Activated naive CD8-positive, alpha-beta T cell treated with anti-CD3 and anti-CD28 coated beads, Interleukin-2, amount 50 U/mL, for 24 hours (primary cell): ENCODE measurements at regions not wholly inside any gene's neighbourhood (a gene's known extent, or its start where the extent isn't known, plus 50 kb on each side); places are given as distances from the start of the nearest gene placed in this dataset.
"Not testable (repeated sequence)": the region's sequence is repeated elsewhere in the genome, so short reads cannot be mapped to it uniquely, and the experiment has no call there.

Source experiments
- ATAC-seq: fragments of 150-1000 bp; cut with Tn5 transposase; one replicate; pipeline ENCODE4 v1.10.0; 2021
- DNase-seq: peaks from one replicate; pipeline ENCODE4 v3.0.0; 2021
- H3K27ac Mint-ChIP-seq: one replicate; pipeline ENCODE4 v1.8.0; 2021; ENCODE audit warnings: mild to moderate bottlenecking, mixed read lengths
- H3K27me3 Mint-ChIP-seq: one replicate; pipeline ENCODE4 v1.8.0; 2021; ENCODE audit warnings: mixed read lengths
- H3K36me3 Mint-ChIP-seq: one replicate; pipeline ENCODE4 v1.8.0; 2021; ENCODE audit warnings: low read depth, mixed read lengths
- H3K4me1 Mint-ChIP-seq: one replicate; pipeline ENCODE4 v1.8.0; 2021; ENCODE audit warnings: mixed read lengths
- H3K4me3 Mint-ChIP-seq: one replicate; pipeline ENCODE4 v1.8.0; 2021; ENCODE audit warnings: mild to moderate bottlenecking, moderate library complexity, mixed read lengths
- H3K9me3 Mint-ChIP-seq: one replicate; pipeline ENCODE4 v1.8.0; 2021; ENCODE audit warnings: mixed read lengths

DNA sequence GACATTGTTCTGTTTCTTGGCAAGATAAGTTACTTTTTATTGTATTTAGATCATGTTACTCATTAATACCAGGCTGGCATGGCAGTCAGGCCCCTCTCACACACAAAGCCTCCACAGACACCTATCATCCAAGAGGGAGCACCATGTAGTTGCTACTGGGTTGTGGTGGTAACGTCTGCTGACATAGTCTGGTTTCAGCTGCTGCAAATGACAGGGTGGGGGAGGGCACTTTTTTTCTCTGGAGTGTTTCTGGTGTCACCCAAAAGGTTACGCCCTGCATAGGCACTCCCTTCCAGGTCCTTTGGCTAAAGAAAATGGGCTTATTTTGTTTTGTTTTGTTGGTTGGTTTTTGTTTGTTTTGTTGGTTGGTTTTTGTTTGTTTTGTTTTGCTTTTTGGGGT lies 236.4 kb upstream of the RIMS1 start:
- DNase-seq (no peak), ATAC-seq (no peak)
- Mint-ChIP-seq H3K4me1 (no peaks in the 10 kb centered on the region), H3K27me3 (no peaks in the 10 kb centered on the region), H3K4me3 (no peak overlapping the region), H3K27ac (no peak overlapping the region), H3K9me3 (peaks cover 6% of the 10 kb centered on the region), H3K36me3 (no peaks in the 10 kb centered on the region)

DNA sequence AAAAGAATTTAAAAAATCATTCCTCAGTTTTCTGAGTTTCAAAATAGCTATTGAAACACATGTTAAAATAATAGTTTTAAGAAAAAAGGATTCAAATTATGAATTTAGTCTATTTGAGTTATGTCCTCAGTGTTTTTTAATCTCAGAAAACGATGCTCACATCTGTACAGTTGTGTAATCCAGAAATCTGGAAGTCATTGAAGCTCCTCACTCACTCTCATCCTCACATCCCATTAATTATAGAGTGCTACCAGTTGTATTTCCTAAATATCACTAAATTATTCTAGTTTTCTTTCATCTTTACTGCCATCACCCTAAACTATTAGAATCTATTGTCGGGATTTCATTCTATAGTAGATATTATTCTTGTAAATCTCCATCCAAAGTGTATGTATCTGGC lies 234.7 kb upstream of the RIMS1 start:
- no peak overlapping the region for H3K4me3 Mint-ChIP-seq
- no peaks in the 10 kb centered on the region for H3K27me3 Mint-ChIP-seq
- H3K9me3 Mint-ChIP-seq: peaks cover 6% of the 10 kb centered on the region
- H3K27ac Mint-ChIP-seq: no peak overlapping the region
- DNase-seq (no peak), ATAC-seq (no peak)
- H3K36me3 Mint-ChIP-seq: no peaks in the 10 kb centered on the region
- H3K4me1 Mint-ChIP-seq: no peaks in the 10 kb centered on the region

DNA sequence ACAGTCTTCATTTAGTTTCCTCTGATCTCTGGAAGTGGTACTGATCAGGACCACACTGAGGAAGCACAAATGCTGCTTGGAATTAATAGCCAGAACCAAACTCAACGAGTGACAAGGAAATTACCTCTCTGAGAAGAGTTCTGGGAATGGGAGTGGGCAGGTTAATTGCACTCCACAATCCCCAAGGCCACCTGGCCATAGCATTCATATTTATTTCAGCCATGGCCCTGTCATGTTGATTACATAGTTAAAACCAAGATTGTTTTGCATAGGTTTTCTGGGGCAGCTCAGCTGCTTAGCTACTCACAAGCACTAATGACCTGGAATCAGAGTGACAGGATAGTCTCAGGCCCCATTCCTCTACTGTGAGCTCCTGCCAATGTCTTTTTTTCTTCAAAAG lies 230.2 kb upstream of the RIMS1 start:
- Mint-ChIP-seq H3K27me3 (no peaks in the 10 kb centered on the region), H3K4me1 (no peaks in the 10 kb centered on the region), H3K9me3 (no peaks in the 10 kb centered on the region), H3K4me3 (no peak overlapping the region), H3K27ac (no peak overlapping the region), H3K36me3 (no peaks in the 10 kb centered on the region)
- DNase-seq (no peak), ATAC-seq (no peak)

DNA sequence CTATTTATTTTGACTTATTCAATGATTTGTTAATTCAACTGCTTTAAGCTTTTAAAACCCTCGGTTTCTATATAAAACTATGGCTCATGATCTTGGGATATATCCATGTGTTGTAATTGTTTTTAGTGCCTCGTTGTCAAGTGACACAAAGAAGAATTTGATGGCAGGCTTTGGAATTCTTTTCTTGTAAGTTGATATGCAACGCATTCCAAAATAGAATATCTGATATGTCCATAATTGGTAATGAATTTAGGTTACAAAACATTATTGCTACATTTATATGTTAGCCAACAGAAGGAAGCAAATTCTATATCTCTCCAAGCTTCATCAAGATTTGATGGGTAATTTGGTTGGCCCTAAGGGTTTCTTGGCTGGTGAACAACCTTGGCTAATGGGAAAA lies 220.4 kb upstream of the RIMS1 start:
- ATAC-seq: no peak
- H3K4me1 Mint-ChIP-seq: no peaks in the 10 kb centered on the region
- H3K4me3 Mint-ChIP-seq: no peak overlapping the region
- DNase-seq: no peak
- no peaks in the 10 kb centered on the region for H3K36me3 Mint-ChIP-seq
- peaks cover 7% of the 10 kb centered on the region for H3K9me3 Mint-ChIP-seq
- no peak overlapping the region for H3K27ac Mint-ChIP-seq
- no peaks in the 10 kb centered on the region for H3K27me3 Mint-ChIP-seq

DNA sequence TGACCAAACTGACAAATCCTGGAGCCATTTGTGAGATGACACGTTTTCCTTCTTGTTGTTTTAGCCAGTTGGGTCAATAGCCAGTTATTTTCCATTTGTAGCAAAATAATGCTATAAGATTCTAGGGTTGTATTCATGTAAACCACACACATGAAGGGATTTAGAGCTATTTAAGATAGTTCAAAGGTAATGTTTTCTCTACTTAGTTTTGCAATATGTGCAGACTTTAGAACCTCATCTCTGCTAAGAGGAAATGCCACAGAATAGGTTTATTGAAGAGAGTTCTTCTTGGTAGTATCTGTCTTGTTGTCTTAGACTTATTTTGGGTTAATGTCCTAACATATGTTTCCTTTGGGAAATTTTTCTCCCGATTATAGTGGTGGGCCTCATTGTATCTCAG lies 213.5 kb upstream of the RIMS1 start:
- Mint-ChIP-seq H3K9me3 (no peaks in the 10 kb centered on the region), H3K27me3 (no peaks in the 10 kb centered on the region), H3K36me3 (no peaks in the 10 kb centered on the region), H3K27ac (no peak overlapping the region), H3K4me3 (no peak overlapping the region), H3K4me1 (no peaks in the 10 kb centered on the region)
- no peak for ATAC-seq
- no peak for DNase-seq

DNA sequence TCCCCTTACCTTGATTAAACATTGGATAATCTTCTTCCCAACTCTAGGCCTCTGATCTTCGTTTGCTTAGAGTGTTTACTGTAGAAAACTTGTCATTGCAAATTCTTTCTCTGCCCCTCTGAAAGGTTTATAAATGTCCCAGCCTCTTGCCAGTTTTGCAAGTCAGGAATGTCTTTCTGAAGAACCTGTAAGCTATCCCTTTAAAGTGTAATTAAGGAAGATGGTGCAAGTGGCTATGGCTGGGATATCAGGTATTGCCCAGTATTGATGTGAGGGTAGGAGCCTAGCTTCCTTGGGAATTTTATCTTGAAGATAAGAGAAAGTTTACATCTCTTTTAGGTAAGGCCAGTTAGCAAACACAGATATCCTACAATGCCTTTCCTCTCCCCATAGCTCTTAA lies 211.0 kb upstream of the RIMS1 start:
- no peak for DNase-seq
- H3K27me3 Mint-ChIP-seq: no peaks in the 10 kb centered on the region
- ATAC-seq: no peak
- H3K27ac Mint-ChIP-seq: no peak overlapping the region
- no peak overlapping the region for H3K4me3 Mint-ChIP-seq
- no peaks in the 10 kb centered on the region for H3K36me3 Mint-ChIP-seq
- no peaks in the 10 kb centered on the region for H3K4me1 Mint-ChIP-seq
- no peaks in the 10 kb centered on the region for H3K9me3 Mint-ChIP-seq

DNA sequence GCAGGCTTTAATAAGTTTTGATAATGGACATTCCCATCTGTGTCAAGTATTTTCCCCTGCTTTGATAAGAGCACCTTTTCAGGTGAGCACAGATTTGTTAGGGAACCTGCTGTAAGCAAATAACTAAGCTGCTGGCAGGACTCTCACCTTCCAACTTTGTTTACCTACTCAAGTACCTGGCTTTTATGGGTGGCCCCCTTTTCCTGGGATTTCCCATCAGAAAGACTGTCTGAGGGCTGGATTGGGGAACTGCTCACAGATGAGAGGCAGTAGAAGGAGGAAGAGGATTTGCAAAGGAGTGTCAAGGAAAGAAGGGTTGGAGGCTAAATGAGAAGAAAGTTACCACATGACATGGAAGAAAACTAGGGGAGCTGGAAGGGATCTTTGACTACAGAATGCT lies 210.1 kb upstream of the RIMS1 start:
- Mint-ChIP-seq H3K27ac (no peak overlapping the region), H3K27me3 (no peaks in the 10 kb centered on the region), H3K4me3 (no peak overlapping the region), H3K4me1 (no peaks in the 10 kb centered on the region), H3K9me3 (no peaks in the 10 kb centered on the region), H3K36me3 (no peaks in the 10 kb centered on the region)
- no peak for DNase-seq
- ATAC-seq: no peak

DNA sequence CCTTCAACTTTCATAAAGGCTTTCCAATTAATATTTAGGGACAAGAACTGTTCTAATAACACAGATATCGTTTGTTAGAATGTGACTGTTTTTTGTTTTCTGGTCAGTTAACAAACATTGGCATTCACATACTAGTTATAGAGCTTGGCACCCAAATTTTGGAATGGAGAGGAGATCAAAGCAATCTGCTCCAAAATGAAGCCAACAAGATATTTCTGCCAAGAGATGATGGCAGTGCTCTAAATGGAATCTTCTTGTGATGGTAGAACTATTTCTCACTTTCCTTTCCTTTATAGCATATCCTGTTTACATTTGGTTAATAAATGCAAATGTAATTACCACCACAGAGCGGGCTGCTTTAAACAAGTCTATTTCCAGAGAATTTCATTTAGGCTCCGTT lies 208.3 kb upstream of the RIMS1 start:
- H3K4me1 Mint-ChIP-seq: no peaks in the 10 kb centered on the region
- no peaks in the 10 kb centered on the region for H3K9me3 Mint-ChIP-seq
- H3K27me3 Mint-ChIP-seq: no peaks in the 10 kb centered on the region
- H3K4me3 Mint-ChIP-seq: no peak overlapping the region
- DNase-seq (no peak), ATAC-seq (no peak)
- no peak overlapping the region for H3K27ac Mint-ChIP-seq
- H3K36me3 Mint-ChIP-seq: no peaks in the 10 kb centered on the region

DNA sequence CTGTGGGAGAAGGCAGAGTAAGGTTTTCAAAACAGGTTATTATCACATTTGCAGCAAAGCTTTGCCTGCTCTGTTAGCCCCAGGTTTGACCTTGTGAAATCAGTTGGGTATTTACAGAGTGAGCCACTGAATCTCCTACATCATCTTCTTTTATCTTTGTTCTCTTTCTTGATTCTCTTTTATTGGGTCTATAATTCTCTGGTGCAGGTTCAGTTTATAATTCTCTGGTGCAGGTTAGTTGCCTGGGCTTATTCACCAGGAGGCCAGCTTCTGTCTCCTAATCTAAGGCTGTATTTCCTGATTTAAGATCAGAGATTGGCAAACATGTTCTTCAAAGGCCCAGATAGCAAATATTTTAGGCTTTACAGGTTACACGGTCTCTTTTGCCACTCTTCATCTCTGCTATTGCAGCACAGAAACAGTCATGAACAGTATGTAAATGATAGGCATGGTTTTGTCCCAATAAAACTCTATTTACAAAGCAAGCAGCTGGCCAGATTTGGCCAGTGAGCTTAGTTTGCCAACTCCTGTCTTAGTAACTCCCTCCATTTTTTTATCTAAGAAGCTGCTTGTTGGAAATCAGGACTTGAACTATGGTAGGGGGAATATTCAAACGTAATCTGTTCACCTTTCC lies 205.0 kb upstream of the RIMS1 start:
- Mint-ChIP-seq H3K36me3 (no peaks in the 10 kb centered on the region), H3K27me3 (no peaks in the 10 kb centered on the region), H3K9me3 (no peaks in the 10 kb centered on the region), H3K4me1 (no peaks in the 10 kb centered on the region), H3K27ac (no peak overlapping the region), H3K4me3 (no peak overlapping the region)
- DNase-seq (no peak), ATAC-seq (no peak)

DNA sequence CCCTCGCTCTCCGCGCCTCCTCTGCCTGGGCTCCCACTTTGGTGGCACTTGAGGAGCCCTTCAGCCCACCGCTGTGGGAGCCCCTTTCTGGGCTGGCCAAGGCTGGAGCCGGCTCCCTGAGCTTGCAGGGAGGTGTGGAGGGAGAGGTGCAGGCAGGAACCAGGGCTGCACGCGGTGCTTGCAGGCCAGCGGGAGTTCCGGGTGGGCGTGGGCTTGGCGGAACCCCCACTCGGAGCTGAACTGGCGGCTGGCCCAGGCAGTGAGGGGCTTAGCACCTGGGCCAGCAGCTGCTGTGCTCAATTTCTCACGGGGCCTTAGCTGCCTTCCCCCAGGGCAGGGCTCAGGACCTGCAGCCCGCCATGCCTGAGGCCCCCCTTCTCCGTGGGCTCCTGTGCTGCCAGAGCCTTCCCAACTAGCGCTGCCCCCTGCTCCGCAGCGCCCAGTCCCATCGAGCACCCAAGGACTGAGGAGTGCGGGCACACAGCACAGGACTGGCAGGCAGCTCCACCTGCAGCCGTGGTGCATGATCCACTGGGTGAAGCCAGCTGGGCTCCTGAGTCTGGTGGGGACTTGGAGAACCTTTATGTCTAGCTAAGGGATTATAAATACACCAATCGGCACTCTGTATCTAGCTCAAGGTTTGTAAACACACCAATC lies 200.2 kb upstream of the RIMS1 start:
- H3K27me3 Mint-ChIP-seq, H3K4me1 Mint-ChIP-seq, H3K27ac Mint-ChIP-seq, ATAC-seq, H3K36me3 Mint-ChIP-seq, H3K4me3 Mint-ChIP-seq, DNase-seq, H3K9me3 Mint-ChIP-seq: not testable (repeated sequence)

DNA sequence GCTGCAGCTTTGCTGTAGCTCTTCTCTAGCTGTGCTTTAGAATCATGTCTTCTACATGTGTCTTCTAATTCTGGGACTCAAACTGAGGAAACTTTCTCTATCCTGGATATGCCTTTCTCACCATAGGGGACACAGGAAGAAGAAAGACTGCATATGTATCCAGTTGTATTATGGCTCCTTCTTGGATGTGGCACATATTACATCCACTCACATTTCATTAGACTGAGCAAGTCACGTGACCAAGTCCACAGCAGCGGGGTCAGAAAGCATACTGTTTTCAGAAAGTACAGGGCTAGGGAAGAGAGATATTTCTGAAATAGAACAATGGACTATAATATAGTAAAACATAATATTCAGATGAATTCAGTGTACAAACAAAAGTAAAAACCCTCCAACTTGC lies 187.6 kb upstream of the RIMS1 start:
- no peaks in the 10 kb centered on the region for H3K27me3 Mint-ChIP-seq
- H3K27ac Mint-ChIP-seq: no peak overlapping the region
- no peak overlapping the region for H3K4me3 Mint-ChIP-seq
- peaks cover 4% of the 10 kb centered on the region for H3K9me3 Mint-ChIP-seq
- no peaks in the 10 kb centered on the region for H3K4me1 Mint-ChIP-seq
- no peak for DNase-seq
- no peaks in the 10 kb centered on the region for H3K36me3 Mint-ChIP-seq
- ATAC-seq: no peak

DNA sequence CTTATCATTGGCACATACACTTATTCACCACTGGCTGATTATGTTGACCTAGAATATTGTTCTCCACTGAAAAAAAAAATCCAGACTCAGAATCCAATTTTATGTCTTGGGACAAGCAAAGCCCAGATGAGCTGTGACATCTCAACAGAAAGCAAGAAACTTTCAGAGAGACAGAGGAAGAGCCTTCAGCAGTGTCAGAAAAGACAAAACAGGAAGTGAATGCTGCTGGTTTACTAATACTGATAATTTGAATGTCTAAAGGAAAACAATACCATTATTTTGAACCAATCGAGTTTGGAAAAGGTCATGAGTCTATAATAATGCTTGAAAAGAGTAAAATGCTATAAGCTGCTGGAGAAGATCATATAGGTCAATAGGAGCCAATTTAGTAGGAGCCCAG lies 179.8 kb upstream of the RIMS1 start:
- Mint-ChIP-seq H3K36me3 (no peaks in the 10 kb centered on the region), H3K4me3 (no peak overlapping the region), H3K27me3 (no peaks in the 10 kb centered on the region), H3K9me3 (no peaks in the 10 kb centered on the region), H3K4me1 (no peaks in the 10 kb centered on the region), H3K27ac (no peak overlapping the region)
- no peak for DNase-seq
- no peak for ATAC-seq

DNA sequence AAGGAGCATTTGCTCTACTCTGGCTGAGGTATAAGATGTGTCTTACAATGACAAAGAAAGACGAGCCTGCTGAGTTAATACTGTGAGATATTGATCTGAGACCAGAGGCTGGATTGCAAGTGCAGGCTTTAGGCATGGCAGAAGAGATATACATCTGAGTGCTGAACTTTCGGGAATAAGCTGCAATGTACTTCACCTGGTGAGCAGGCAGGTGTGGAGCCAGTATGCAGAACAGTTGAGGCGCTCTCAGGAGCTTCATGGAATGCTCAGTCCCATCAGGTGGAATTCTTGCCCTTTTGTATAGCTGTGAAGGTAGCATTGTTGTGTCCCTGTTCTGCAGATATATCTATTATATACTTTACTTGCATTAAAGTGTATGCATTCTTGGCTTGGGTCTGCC lies 179.3 kb upstream of the RIMS1 start:
- Mint-ChIP-seq H3K27me3 (no peaks in the 10 kb centered on the region), H3K4me3 (no peak overlapping the region), H3K27ac (no peak overlapping the region), H3K4me1 (no peaks in the 10 kb centered on the region), H3K36me3 (no peaks in the 10 kb centered on the region), H3K9me3 (no peaks in the 10 kb centered on the region)
- no peak for DNase-seq
- no peak for ATAC-seq

DNA sequence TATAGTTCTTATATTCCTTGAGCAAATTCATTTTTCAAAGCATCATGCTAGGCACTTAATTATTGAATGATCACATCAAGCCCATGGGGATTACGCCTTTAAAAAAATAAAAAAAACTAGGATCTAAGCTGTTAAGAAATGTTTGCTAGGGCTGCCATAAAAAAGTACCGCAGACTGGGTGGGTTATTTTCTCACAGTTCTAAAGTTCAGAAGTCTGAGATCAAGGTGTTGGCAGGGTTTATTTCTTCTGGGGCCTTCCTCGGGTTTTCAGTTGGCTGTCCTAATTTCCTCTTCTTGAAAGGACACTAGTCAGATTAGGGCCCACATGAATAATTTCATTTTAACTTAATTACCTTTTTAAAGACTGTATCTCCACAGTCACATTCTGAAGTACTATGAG lies 165.6 kb upstream of the RIMS1 start:
- H3K4me3 Mint-ChIP-seq: no peak overlapping the region
- H3K9me3 Mint-ChIP-seq: no peaks in the 10 kb centered on the region
- H3K27ac Mint-ChIP-seq: no peak overlapping the region
- DNase-seq (no peak), ATAC-seq (no peak)
- no peaks in the 10 kb centered on the region for H3K36me3 Mint-ChIP-seq
- no peaks in the 10 kb centered on the region for H3K27me3 Mint-ChIP-seq
- H3K4me1 Mint-ChIP-seq: no peaks in the 10 kb centered on the region

DNA sequence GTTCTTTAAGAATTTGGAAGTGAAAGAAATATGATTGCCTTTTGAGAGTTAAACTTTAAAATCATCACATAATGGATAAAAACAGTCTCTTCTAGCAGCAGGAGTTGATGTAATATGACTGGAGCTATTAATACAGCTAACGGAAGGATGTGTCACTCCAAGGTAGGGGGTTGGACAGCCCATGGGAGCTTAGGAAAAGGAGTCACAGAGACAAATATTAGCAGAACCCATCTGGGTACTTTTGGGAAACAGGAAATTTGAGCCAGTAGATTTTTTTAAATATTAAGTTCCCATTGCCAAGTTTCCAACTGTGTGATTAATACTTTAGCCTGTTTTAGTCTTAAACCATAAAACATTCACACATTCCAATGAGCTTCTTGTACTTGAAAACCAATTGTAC lies 164.7 kb upstream of the RIMS1 start:
- no peaks in the 10 kb centered on the region for H3K36me3 Mint-ChIP-seq
- no peaks in the 10 kb centered on the region for H3K4me1 Mint-ChIP-seq
- DNase-seq: no peak
- no peaks in the 10 kb centered on the region for H3K27me3 Mint-ChIP-seq
- ATAC-seq: no peak
- H3K27ac Mint-ChIP-seq: no peak overlapping the region
- H3K9me3 Mint-ChIP-seq: no peaks in the 10 kb centered on the region
- H3K4me3 Mint-ChIP-seq: no peak overlapping the region

DNA sequence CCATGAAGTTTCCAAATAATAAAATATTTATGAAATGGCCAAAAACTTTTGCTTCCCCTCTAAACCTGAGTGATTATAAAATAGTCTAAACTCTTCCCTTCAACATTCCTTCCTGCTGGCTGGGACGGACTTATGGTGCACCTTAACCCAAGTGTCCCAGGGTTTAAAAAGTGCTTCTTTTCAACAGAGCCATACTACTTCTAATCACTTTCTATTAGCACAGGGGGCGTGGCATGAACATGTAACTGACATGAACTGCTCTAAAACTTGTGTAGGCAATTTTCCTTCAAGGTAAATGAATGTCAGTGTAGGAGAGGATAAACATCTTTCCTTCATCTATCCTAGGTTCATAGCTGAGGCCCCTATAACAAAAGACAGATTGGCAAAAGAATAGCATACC lies 163.6 kb upstream of the RIMS1 start:
- Mint-ChIP-seq H3K27me3 (no peaks in the 10 kb centered on the region), H3K9me3 (no peaks in the 10 kb centered on the region), H3K4me3 (no peak overlapping the region), H3K27ac (no peak overlapping the region), H3K36me3 (no peaks in the 10 kb centered on the region), H3K4me1 (no peaks in the 10 kb centered on the region)
- DNase-seq (no peak), ATAC-seq (no peak)
